ENCODE measurements at regions not wholly inside any gene's neighbourhood (a gene's known extent, or its start where the extent isn't known, plus 50 kb on each side); places are given as distances from the start of the nearest gene placed in this dataset.

GRCh38 chr6:19632786-19633185 lies 204.4 kb upstream of the ID4 start:
- no peak for DNase-seq (ENCODE audit: low read depth in 2 of 3, low spot score in 2 of 3)

GRCh38 chr6:19635728-19636127 lies 201.4 kb upstream of the ID4 start:
- DNase-seq (ENCODE audit: low read depth in 2 of 3, low spot score in 2 of 3): no peak

- no peak for DNase-seq (ENCODE audit: low read depth in 2 of 3, low spot score in 2 of 3)
Measured at GRCh38 chr6:19637010-19637409, 200.2 kb upstream of the ID4 start.

GRCh38 chr6:19638931-19639330 lies 198.2 kb upstream of the ID4 start:
- no peak for DNase-seq (ENCODE audit: low read depth in 2 of 3, low spot score in 2 of 3)

- no peak for DNase-seq (ENCODE audit: low read depth in 2 of 3, low spot score in 2 of 3)
Measured at GRCh38 chr6:19643287-19643686, 193.9 kb upstream of the ID4 start.

GRCh38 chr6:19643713-19644112 lies 193.5 kb upstream of the ID4 start:
- no peak for DNase-seq (ENCODE audit: low read depth in 2 of 3, low spot score in 2 of 3)

GRCh38 chr6:19655744-19656143 lies 181.4 kb upstream of the ID4 start:
- DNase-seq (ENCODE audit: low read depth in 2 of 3, low spot score in 2 of 3): no peak

GRCh38 chr6:19660123-19660910 lies 176.9 kb upstream of the ID4 start:
- DNase-seq (ENCODE audit: low read depth in 2 of 3, low spot score in 2 of 3): no peak

- no peak for DNase-seq (ENCODE audit: low read depth in 2 of 3, low spot score in 2 of 3)
Measured at GRCh38 chr6:19662911-19663310, 174.3 kb upstream of the ID4 start.

GRCh38 chr6:19663479-19663878 lies 173.7 kb upstream of the ID4 start:
- no peak for DNase-seq (ENCODE audit: low read depth in 2 of 3, low spot score in 2 of 3)

GRCh38 chr6:19664050-19664449 lies 173.1 kb upstream of the ID4 start:
- DNase-seq (ENCODE audit: low read depth in 2 of 3, low spot score in 2 of 3): no peak

- no peak for DNase-seq (ENCODE audit: low read depth in 2 of 3, low spot score in 2 of 3)
Measured at GRCh38 chr6:19664878-19665612, 172.1 kb upstream of the ID4 start.

- no peak for DNase-seq (ENCODE audit: low read depth in 2 of 3, low spot score in 2 of 3)
Measured at GRCh38 chr6:19665613-19665909, 171.6 kb upstream of the ID4 start.

GRCh38 chr6:19668710-19669109 lies 168.5 kb upstream of the ID4 start:
- no peak for DNase-seq (ENCODE audit: low read depth in 2 of 3, low spot score in 2 of 3)

GRCh38 chr6:19669206-19669605 lies 168.0 kb upstream of the ID4 start:
- DNase-seq (ENCODE audit: low read depth in 2 of 3, low spot score in 2 of 3): no peak

- DNase-seq (ENCODE audit: low read depth in 2 of 3, low spot score in 2 of 3): no peak
Measured at GRCh38 chr6:19682859-19683258, 154.3 kb upstream of the ID4 start.

GRCh38 chr6:19690325-19691075 lies 146.7 kb upstream of the ID4 start:
- no peak for DNase-seq (ENCODE audit: low read depth in 2 of 3, low spot score in 2 of 3)

GRCh38 chr6:19691465-19692167 lies 145.6 kb upstream of the ID4 start:
- DNase-seq (ENCODE audit: low read depth in 2 of 3, low spot score in 2 of 3): peak in 1 of 3 donors; percentile 2

GRCh38 chr6:19692506-19693298 lies 144.5 kb upstream of the ID4 start:
- no peak for DNase-seq (ENCODE audit: low read depth in 2 of 3, low spot score in 2 of 3)

- no peak for DNase-seq (ENCODE audit: low read depth in 2 of 3, low spot score in 2 of 3)
Measured at GRCh38 chr6:19694697-19695096, 142.5 kb upstream of the ID4 start.

All from hematopoietic multipotent progenitor cell (in vitro differentiated cells).